Cardiac muscle cell (in vitro differentiated cells and primary cell): ENCODE measurements at regions not wholly inside any gene's neighbourhood (a gene's known extent, or its start where the extent isn't known, plus 50 kb on each side); places are given as distances from the start of the nearest gene placed in this dataset.
"Not testable (repeated sequence)": the region's sequence is repeated elsewhere in the genome, so short reads cannot be mapped to it uniquely, and the experiment has no call there.

Source experiments
- DNase-seq, 2 donors: peaks; one replicate each; pipeline versions ENCODE4 v3.0.0 to v3.0.0-alpha.2; 2010 to 2017; ENCODE audit warnings: low read depth in 1 of 2, low spot score in 1 of 2
- H3K27ac ChIP-seq: fragments of 200-600 bp; sonication (generic); 2 replicates; pipeline ENCODE4 v1.5.1; 2016
- H3K27me3 ChIP-seq: fragments of 200-600 bp; sonication (generic); 2 replicates; pipeline ENCODE4 v1.6.0; 2016; ENCODE audit warnings: control low read depth
- H3K36me3 ChIP-seq: fragments of 200-600 bp; sonication (generic); 2 replicates; pipeline ENCODE4 v1.5.1; 2016; ENCODE audit warnings: control low read depth
- H3K4me1 ChIP-seq: fragments of 200-600 bp; sonication (generic); 2 replicates; pipeline ENCODE4 v1.8.1; 2017; ENCODE audit warnings: low read depth, mild to moderate bottlenecking, mixed run types
- H3K4me3 ChIP-seq: fragments of 200-600 bp; sonication (generic); 2 replicates; pipeline ENCODE4 v1.5.1; 2016; ENCODE audit warnings: mild to moderate bottlenecking
- H3K9me3 ChIP-seq: fragments of 200-600 bp; sonication (generic); 2 replicates; pipeline ENCODE4 v1.5.1; 2017; ENCODE audit warnings: low read depth, mild to moderate bottlenecking, control low read depth
- TF ChIP-seq, protein P1 (sequence below): IDR thresholded peaks from 2 replicates; pipeline ENCODE4 v1.5.1; 2012; ENCODE audit warnings: low read depth, mild to moderate bottlenecking, low read length

GRCh38 chr15:77886805-77887448, 190.6 kb downstream of the TBC1D2B start:
- H3K4me1 ChIP-seq: peaks cover 15% of the 10 kb centered on the region
- H3K27me3 ChIP-seq: no peaks in the 10 kb centered on the region
- TF ChIP-seq, protein P1, sequence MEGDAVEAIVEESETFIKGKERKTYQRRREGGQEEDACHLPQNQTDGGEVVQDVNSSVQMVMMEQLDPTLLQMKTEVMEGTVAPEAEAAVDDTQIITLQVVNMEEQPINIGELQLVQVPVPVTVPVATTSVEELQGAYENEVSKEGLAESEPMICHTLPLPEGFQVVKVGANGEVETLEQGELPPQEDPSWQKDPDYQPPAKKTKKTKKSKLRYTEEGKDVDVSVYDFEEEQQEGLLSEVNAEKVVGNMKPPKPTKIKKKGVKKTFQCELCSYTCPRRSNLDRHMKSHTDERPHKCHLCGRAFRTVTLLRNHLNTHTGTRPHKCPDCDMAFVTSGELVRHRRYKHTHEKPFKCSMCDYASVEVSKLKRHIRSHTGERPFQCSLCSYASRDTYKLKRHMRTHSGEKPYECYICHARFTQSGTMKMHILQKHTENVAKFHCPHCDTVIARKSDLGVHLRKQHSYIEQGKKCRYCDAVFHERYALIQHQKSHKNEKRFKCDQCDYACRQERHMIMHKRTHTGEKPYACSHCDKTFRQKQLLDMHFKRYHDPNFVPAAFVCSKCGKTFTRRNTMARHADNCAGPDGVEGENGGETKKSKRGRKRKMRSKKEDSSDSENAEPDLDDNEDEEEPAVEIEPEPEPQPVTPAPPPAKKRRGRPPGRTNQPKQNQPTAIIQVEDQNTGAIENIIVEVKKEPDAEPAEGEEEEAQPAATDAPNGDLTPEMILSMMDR: no peak
- H3K27ac ChIP-seq: no peak overlapping the region
- H3K4me3 ChIP-seq: no peak overlapping the region
- no peaks in the 10 kb centered on the region for H3K36me3 ChIP-seq
- no peaks in the 10 kb centered on the region for H3K9me3 ChIP-seq
- DNase-seq: no peak

GRCh38 chr15:77885877-77886500, 191.5 kb downstream of the TBC1D2B start:
- Histone ChIP-seq H3K27ac (peak overlapping the region; percentile 74), H3K4me1 (peaks cover 15% of the 10 kb centered on the region)
- H3K4me3 ChIP-seq, H3K27me3 ChIP-seq, H3K9me3 ChIP-seq, H3K36me3 ChIP-seq, DNase-seq: not testable (repeated sequence)

GRCh38 chr15:77883012-77883411, 194.5 kb downstream of the TBC1D2B start:
- H3K27me3 ChIP-seq, H3K4me1 ChIP-seq, H3K27ac ChIP-seq, H3K9me3 ChIP-seq, H3K36me3 ChIP-seq, H3K4me3 ChIP-seq, DNase-seq: not testable (repeated sequence)

- TF ChIP-seq, protein P1: no peak
- H3K27me3 ChIP-seq: no peaks in the 10 kb centered on the region
- H3K4me1 ChIP-seq: peaks cover 7% of the 10 kb centered on the region
- H3K9me3 ChIP-seq: no peaks in the 10 kb centered on the region
- no peak overlapping the region for H3K4me3 ChIP-seq
- no peak for DNase-seq
- no peaks in the 10 kb centered on the region for H3K36me3 ChIP-seq
- no peak overlapping the region for H3K27ac ChIP-seq
Observed at GRCh38 chr15:77881950-77882349, 195.6 kb downstream of the TBC1D2B start.

GRCh38 chr15:77881535-77881934, 196.0 kb downstream of the TBC1D2B start:
- H3K27ac ChIP-seq, H3K27me3 ChIP-seq, H3K4me3 ChIP-seq, H3K9me3 ChIP-seq, DNase-seq, H3K36me3 ChIP-seq, H3K4me1 ChIP-seq: not testable (repeated sequence)

GRCh38 chr15:77879466-77879865, 198.0 kb downstream of the TBC1D2B start:
- H3K4me1 ChIP-seq, H3K4me3 ChIP-seq, H3K36me3 ChIP-seq, H3K27ac ChIP-seq, DNase-seq, H3K9me3 ChIP-seq, H3K27me3 ChIP-seq: not testable (repeated sequence)

- no peak for DNase-seq
- TF ChIP-seq, protein P1: no peak
Observed at GRCh38 chr15:77877869-77878577, 199.5 kb downstream of the TBC1D2B start.

DNA sequence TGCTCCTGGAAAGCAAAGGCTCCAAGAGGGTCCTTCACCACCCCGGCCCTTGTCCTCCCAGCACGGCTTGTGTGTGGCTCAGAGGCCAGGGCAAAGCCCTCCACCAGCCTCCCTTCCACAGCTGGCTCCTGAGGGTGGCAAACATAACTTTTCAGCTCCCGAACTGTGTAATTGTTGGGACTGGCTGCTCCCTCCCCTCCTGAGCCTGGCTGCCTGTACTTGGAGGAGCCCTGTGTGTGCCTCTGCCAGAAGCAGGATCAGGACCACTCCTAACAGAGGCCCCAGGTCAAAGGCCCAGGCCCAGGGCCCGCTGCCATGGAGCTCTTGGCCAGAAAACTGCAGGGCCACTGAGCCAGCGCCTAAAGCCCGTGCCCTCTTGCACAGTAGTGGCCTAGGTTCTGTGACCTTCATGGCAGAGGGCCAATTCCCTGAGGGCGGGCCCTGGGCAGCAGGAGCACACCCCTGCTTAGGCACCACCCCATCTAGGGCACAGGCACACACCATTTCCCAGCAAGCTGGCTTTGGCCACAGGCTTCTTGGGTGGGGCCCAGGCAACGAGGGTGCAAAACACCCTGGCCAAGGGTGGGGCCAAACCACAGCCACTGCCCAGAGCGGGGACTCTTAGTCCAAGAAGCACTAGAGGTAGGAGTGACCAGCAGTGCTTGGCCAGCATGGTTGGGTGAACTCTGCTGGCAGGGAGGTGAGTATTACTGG, 201.2 kb downstream of the TBC1D2B start:
- not testable (repeated sequence) for H3K4me3 ChIP-seq, H3K36me3 ChIP-seq, DNase-seq, H3K9me3 ChIP-seq, H3K27ac ChIP-seq, H3K4me1 ChIP-seq, H3K27me3 ChIP-seq

More at GRCh38 chr15:77877869-77878577, 199.5 kb downstream of the TBC1D2B start:
- Histone ChIP-seq H3K27ac (no peak overlapping the region), H3K4me3 (no peak overlapping the region), H3K9me3 (no peaks in the 10 kb centered on the region), H3K36me3 (no peaks in the 10 kb centered on the region), H3K27me3 (no peaks in the 10 kb centered on the region), H3K4me1 (no peaks in the 10 kb centered on the region)
